ENCODE measurements at regions not wholly inside any gene's neighbourhood (a gene's known extent, or its start where the extent isn't known, plus 50 kb on each side); places are given as distances from the start of the nearest gene placed in this dataset.

DNA sequence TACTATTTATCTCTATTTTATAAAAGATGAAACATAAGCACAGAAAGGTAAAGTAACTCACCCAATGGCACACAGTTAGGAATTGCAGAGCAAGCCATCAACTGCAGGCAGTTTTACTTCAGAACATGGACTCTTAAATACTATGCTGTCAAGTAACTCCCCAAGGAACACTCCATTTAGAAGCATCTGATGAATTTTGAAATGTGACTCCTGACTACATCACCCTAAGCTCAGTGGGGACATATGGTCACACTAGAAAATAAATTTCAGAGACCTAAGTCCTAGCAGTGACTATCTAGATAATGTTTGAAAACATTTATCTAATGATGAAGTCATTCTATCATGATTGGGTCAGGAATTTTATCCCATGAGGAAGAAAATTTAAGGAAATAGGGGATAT lies 272.8 kb upstream of the ARRDC4 start:
- Histone ChIP-seq H3K4me1 (ENCODE audit: control insufficient read depth in 1 of 2, insufficient read depth in 2 of 2, low read length in 2 of 2) (no peaks in the 10 kb centered on the region), H3K36me3 (ENCODE audit: control insufficient read depth in 1 of 2, insufficient read depth in 2 of 2, low read length in 2 of 2) (no peaks in the 10 kb centered on the region), H3K27ac (ENCODE audit: low read length) (no peak overlapping the region), H3K9me3 (ENCODE audit: control insufficient read depth in 1 of 2, low read length in 2 of 2) (no peaks in the 10 kb centered on the region), H3K4me3 (ENCODE audit: low read depth in 1 of 2, low read length in 2 of 2) (no peak overlapping the region), H3K27me3 (ENCODE audit: low read depth, low read length) (no peaks in the 10 kb centered on the region)

DNA sequence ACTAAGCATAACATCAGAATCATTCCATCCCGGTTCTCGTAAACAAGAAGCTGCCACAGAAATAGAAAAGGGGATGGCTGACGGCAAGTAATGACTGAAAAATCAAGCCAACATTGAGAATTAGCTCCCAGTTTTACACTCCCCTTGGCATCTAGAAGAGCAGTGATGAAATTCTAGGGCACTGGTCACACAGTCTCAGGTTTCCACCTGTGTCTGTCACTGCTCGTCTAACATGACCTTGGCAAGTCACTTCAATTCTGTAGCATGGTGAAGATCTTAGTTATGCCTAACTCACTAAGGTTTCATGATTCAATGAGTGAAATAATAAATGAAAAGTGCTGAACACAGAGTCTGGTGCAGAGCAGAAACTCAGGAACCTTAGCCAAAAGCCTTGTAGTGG lies 272.3 kb upstream of the ARRDC4 start:
- no peaks in the 10 kb centered on the region for H3K27me3 ChIP-seq (ENCODE audit: low read depth, low read length)
- H3K4me1 ChIP-seq (ENCODE audit: control insufficient read depth in 1 of 2, insufficient read depth in 2 of 2, low read length in 2 of 2) = no peaks in the 10 kb centered on the region
- no peak overlapping the region for H3K27ac ChIP-seq (ENCODE audit: low read length)
- no peak overlapping the region for H3K4me3 ChIP-seq (ENCODE audit: low read depth in 1 of 2, low read length in 2 of 2)
- no peaks in the 10 kb centered on the region for H3K36me3 ChIP-seq (ENCODE audit: control insufficient read depth in 1 of 2, insufficient read depth in 2 of 2, low read length in 2 of 2)
- no peaks in the 10 kb centered on the region for H3K9me3 ChIP-seq (ENCODE audit: control insufficient read depth in 1 of 2, low read length in 2 of 2)

DNA sequence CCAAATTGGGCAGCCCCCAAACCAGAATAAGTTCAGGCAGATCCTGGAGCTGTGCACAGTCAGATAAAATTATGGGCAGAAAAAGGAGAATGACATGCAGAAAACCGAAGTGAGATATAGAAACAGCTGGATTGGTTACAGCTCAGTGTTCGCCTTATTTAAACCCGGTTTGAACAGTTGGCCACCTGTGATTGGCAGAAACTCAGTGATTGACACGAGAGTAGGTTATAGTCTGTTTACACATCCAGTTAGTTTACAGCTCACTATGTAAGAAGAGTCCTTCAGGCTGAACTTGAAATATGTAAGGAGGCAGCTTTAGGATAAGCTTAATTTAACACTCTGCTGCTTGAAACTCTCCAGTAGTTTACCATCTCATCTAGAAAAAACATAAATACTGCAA lies 271.6 kb upstream of the ARRDC4 start:
- Histone ChIP-seq H3K27ac (ENCODE audit: low read length) (no peak overlapping the region), H3K4me3 (ENCODE audit: low read depth in 1 of 2, low read length in 2 of 2) (no peak overlapping the region), H3K4me1 (ENCODE audit: control insufficient read depth in 1 of 2, insufficient read depth in 2 of 2, low read length in 2 of 2) (no peaks in the 10 kb centered on the region), H3K27me3 (ENCODE audit: low read depth, low read length) (no peaks in the 10 kb centered on the region), H3K9me3 (ENCODE audit: control insufficient read depth in 1 of 2, low read length in 2 of 2) (no peaks in the 10 kb centered on the region), H3K36me3 (ENCODE audit: control insufficient read depth in 1 of 2, insufficient read depth in 2 of 2, low read length in 2 of 2) (no peaks in the 10 kb centered on the region)

DNA sequence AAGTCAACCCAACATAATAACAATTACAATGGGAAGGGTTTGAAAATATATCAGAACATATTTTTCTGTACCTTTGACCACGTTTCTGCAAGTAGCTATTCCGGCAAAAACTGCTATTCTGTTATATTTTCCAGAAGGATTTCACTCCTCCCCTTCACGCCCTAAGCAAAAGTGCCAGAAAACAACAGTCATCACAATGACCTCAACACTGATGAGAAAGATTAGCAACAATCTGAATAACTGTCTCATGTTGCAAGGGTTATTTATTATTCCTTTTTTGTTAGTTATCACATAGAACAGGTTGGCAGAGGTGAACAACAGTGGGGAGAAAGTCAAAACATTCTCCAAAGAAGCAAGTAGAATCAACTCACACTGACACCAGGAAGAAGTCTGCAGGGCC lies 269.4 kb upstream of the ARRDC4 start:
- Histone ChIP-seq H3K27me3 (ENCODE audit: low read depth, low read length) (no peaks in the 10 kb centered on the region), H3K27ac (ENCODE audit: low read length) (no peak overlapping the region), H3K4me1 (ENCODE audit: control insufficient read depth in 1 of 2, insufficient read depth in 2 of 2, low read length in 2 of 2) (no peaks in the 10 kb centered on the region), H3K36me3 (ENCODE audit: control insufficient read depth in 1 of 2, insufficient read depth in 2 of 2, low read length in 2 of 2) (no peaks in the 10 kb centered on the region), H3K4me3 (ENCODE audit: low read depth in 1 of 2, low read length in 2 of 2) (no peak overlapping the region), H3K9me3 (ENCODE audit: control insufficient read depth in 1 of 2, low read length in 2 of 2) (no peaks in the 10 kb centered on the region)

DNA sequence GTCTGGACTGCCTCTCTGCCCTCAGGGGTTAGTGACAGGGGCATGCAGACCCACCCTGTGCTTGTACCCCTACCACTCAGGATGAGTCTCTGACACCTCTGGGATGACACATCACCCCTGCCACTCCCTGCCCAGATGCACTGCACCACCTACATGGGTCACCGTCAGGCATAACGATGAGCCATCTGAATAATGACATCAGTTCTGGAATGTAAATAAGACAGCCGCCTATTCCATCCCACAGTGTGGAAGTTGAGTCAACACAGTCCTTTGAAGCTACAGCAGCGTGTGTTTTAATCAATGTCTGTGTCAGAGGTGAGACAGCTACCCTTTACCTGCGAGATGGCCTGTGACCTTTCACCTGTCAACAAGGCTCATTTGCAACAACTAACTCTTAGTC lies 268.7 kb upstream of the ARRDC4 start:
- H3K27ac ChIP-seq (ENCODE audit: low read length) = no peak overlapping the region
- no peaks in the 10 kb centered on the region for H3K9me3 ChIP-seq (ENCODE audit: control insufficient read depth in 1 of 2, low read length in 2 of 2)
- H3K4me3 ChIP-seq (ENCODE audit: low read depth in 1 of 2, low read length in 2 of 2) = no peak overlapping the region

DNA sequence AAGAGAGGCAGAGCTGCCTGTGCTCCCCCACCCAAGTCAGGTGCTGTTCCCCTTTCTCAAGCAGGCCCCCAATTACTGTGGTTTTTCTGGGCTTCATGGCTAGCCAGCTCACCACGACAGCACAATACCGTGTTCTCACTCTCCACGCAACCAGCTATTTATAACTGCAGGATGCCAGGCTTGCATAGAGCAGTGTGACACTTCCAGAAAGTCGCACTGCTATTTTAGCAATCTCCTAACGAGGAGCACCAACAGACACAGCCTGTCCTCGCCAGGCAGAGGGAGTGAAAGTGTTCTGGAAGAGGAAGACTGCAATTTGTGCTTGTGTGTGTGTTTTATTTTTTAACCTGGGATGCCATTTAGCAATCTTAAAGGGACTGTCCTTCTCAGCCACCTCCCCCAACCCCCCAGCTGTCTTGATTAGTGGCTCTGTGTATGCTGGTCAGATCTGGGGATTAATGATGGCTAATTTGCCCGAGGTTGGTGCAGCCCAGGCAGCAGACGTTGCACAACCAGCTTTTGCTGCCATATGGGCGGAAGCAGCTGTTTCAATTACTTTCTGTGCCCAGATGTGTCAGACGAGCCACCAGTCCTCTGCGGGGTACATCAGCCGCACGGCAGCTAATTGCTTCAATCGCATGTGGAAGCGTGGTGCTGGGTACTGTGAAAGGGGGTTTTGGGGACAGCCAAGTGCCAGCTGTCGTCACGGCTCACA lies 268.0 kb upstream of the ARRDC4 start:
- no peaks in the 10 kb centered on the region for H3K36me3 ChIP-seq (ENCODE audit: control insufficient read depth in 1 of 2, insufficient read depth in 2 of 2, low read length in 2 of 2)
- peaks cover 0 to 1% of the 10 kb centered on the region in 2 donors for H3K9me3 ChIP-seq (ENCODE audit: control insufficient read depth in 1 of 2, low read length in 2 of 2)
- no peaks in the 10 kb centered on the region for H3K27me3 ChIP-seq (ENCODE audit: low read depth, low read length)
- H3K4me1 ChIP-seq (ENCODE audit: control insufficient read depth in 1 of 2, insufficient read depth in 2 of 2, low read length in 2 of 2) = no peaks in the 10 kb centered on the region
- H3K4me3 ChIP-seq (ENCODE audit: low read depth in 1 of 2, low read length in 2 of 2) = no peak overlapping the region
- no peak overlapping the region for H3K27ac ChIP-seq (ENCODE audit: low read length)

More for the DNA sequence above, 268.7 kb upstream of the ARRDC4 start:
- Histone ChIP-seq H3K4me1 (ENCODE audit: control insufficient read depth in 1 of 2, insufficient read depth in 2 of 2, low read length in 2 of 2) (no peaks in the 10 kb centered on the region), H3K27me3 (ENCODE audit: low read depth, low read length) (no peaks in the 10 kb centered on the region), H3K36me3 (ENCODE audit: control insufficient read depth in 1 of 2, insufficient read depth in 2 of 2, low read length in 2 of 2) (no peaks in the 10 kb centered on the region)

DNA sequence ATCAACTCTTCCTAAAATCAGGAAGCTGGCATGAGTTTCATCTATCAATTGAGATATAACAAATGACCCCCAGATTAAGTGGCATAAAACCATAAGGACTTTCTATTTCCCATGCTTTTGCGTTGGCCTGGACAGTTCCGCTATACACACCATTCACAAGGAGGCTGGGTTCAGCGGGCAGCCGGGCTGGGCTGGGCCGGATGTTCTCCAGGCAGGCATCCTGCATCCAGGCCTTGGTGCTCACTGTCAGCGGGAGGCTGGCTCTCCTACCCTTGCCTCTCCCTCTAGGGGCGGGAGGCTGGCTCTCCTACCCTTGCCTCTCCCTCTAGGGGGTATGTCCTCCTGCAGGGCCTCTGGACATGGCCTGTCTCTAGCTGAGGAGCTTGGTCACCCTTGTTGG lies 266.0 kb upstream of the ARRDC4 start:
- Histone ChIP-seq H3K27ac (ENCODE audit: low read length) (no peak overlapping the region), H3K4me3 (ENCODE audit: low read depth in 1 of 2, low read length in 2 of 2) (no peak overlapping the region), H3K27me3 (ENCODE audit: low read depth, low read length) (no peaks in the 10 kb centered on the region), H3K4me1 (ENCODE audit: control insufficient read depth in 1 of 2, insufficient read depth in 2 of 2, low read length in 2 of 2) (no peaks in the 10 kb centered on the region), H3K36me3 (ENCODE audit: control insufficient read depth in 1 of 2, insufficient read depth in 2 of 2, low read length in 2 of 2) (no peaks in the 10 kb centered on the region), H3K9me3 (ENCODE audit: control insufficient read depth in 1 of 2, low read length in 2 of 2) (peaks cover 0 to 4% of the 10 kb centered on the region in 2 donors)

DNA sequence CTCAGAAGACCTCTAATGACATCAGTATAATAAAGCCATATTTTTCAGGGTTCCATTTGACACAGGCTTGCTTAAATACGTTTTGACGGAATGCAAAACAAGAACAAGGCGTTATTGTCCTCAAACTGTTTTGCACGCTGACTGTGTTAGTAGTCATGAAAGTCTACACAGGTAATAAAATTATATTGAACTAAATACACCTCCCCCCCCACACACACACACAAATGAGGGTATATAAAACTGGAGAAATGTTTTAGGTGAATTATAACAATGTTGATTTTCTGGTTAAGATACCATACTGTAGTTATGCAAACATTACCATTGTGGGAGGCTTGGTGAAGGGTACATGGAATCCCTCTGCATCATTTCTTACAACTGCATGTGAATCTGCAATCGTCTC lies 257.1 kb upstream of the ARRDC4 start:
- H3K9me3 ChIP-seq (ENCODE audit: control insufficient read depth in 1 of 2, low read length in 2 of 2) = no peaks in the 10 kb centered on the region
- no peak overlapping the region for H3K4me3 ChIP-seq (ENCODE audit: low read depth in 1 of 2, low read length in 2 of 2)
- H3K27me3 ChIP-seq (ENCODE audit: low read depth, low read length) = no peaks in the 10 kb centered on the region
- no peak overlapping the region for H3K27ac ChIP-seq (ENCODE audit: low read length)
- no peaks in the 10 kb centered on the region for H3K4me1 ChIP-seq (ENCODE audit: control insufficient read depth in 1 of 2, insufficient read depth in 2 of 2, low read length in 2 of 2)
- H3K36me3 ChIP-seq (ENCODE audit: control insufficient read depth in 1 of 2, insufficient read depth in 2 of 2, low read length in 2 of 2) = no peaks in the 10 kb centered on the region

DNA sequence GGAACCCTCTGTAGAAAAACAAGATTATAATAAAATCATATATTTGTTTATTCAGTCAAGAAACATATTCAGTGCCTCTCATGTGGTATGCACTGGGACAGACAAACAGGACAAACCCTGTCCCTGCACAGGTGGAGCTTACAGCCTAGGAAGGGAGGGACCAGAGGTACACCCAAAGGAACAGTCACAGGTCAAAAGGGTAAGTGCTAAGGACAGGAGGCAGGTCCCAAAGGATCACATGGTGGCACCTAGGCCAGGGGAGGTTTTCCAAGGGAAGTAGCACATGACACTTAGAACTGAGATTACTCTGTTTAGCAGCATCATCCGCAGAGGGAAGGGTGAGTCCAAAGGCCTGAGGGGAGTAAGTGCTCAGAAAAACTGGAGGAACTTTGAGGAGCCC lies 254.4 kb upstream of the ARRDC4 start:
- Histone ChIP-seq H3K9me3 (ENCODE audit: control insufficient read depth in 1 of 2, low read length in 2 of 2) (no peaks in the 10 kb centered on the region), H3K27me3 (ENCODE audit: low read depth, low read length) (no peaks in the 10 kb centered on the region), H3K27ac (ENCODE audit: low read length) (no peak overlapping the region), H3K4me1 (ENCODE audit: control insufficient read depth in 1 of 2, insufficient read depth in 2 of 2, low read length in 2 of 2) (no peaks in the 10 kb centered on the region), H3K4me3 (ENCODE audit: low read depth in 1 of 2, low read length in 2 of 2) (no peak overlapping the region), H3K36me3 (ENCODE audit: control insufficient read depth in 1 of 2, insufficient read depth in 2 of 2, low read length in 2 of 2) (no peaks in the 10 kb centered on the region)

DNA sequence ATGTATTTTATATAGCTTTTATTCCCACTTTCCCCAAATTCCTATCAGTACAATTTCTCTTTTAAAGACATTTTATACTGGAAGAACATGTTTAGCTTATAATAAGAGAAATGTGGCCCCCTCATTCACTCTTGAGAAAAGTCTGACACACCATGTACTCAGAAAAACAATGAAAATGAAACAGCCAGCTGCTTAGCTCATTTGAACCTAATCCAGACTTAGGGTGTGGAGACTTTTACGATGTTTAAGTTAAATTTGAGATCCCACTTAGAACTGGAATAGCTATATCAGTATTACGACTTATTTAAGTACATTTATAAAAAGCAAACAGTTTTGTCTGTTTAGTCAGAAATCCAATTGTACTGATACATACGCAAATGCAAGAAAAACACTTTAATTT lies 252.3 kb upstream of the ARRDC4 start:
- no peak overlapping the region for H3K4me3 ChIP-seq (ENCODE audit: low read depth in 1 of 2, low read length in 2 of 2)
- no peak overlapping the region for H3K27ac ChIP-seq (ENCODE audit: low read length)
- no peaks in the 10 kb centered on the region for H3K27me3 ChIP-seq (ENCODE audit: low read depth, low read length)
- no peaks in the 10 kb centered on the region for H3K4me1 ChIP-seq (ENCODE audit: control insufficient read depth in 1 of 2, insufficient read depth in 2 of 2, low read length in 2 of 2)
- H3K9me3 ChIP-seq (ENCODE audit: control insufficient read depth in 1 of 2, low read length in 2 of 2) = no peaks in the 10 kb centered on the region
- H3K36me3 ChIP-seq (ENCODE audit: control insufficient read depth in 1 of 2, insufficient read depth in 2 of 2, low read length in 2 of 2) = no peaks in the 10 kb centered on the region

DNA sequence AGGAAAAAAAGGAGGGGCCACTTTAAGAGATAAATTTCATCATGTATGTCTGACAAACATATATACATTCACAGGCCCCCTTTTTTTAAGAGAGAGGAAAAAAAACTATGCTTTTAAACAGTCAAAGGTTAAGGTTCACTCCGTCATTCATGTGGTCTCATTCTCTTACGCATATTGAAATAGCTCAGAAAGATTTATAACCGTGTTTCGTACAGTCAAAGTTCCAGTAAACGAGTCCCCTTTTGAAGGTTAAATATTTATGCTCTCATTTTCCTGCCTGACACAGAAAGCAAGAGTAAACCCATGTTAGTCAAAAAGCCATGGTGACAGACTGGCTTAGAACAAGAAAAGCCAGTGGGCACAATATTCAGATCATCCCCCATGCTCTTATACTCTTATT lies 248.0 kb upstream of the ARRDC4 start:
- no peak overlapping the region for H3K4me3 ChIP-seq (ENCODE audit: low read depth in 1 of 2, low read length in 2 of 2)
- no peaks in the 10 kb centered on the region for H3K27me3 ChIP-seq (ENCODE audit: low read depth, low read length)
- H3K4me1 ChIP-seq (ENCODE audit: control insufficient read depth in 1 of 2, insufficient read depth in 2 of 2, low read length in 2 of 2) = no peaks in the 10 kb centered on the region
- no peaks in the 10 kb centered on the region for H3K9me3 ChIP-seq (ENCODE audit: control insufficient read depth in 1 of 2, low read length in 2 of 2)
- no peak overlapping the region for H3K27ac ChIP-seq (ENCODE audit: low read length)
- no peaks in the 10 kb centered on the region for H3K36me3 ChIP-seq (ENCODE audit: control insufficient read depth in 1 of 2, insufficient read depth in 2 of 2, low read length in 2 of 2)

DNA sequence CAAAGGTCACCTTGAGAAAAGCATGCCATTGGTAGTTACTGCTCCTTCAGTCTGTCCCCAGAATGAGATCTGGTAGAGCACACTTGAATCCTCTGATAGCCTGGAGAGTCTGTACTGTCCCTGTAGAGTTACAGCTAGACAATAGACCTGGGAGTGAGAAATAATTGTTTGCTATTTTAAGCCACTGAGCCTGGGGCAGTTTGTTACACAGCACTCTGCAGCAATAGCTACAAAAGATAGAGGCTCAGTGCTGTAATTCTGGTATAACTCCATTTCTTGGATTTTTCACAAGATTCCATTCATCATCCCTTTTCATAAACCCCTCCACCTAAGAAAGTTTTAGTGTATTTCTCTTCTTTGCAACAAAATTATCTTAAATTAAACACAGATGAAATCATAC lies 242.7 kb upstream of the ARRDC4 start:
- H3K4me3 ChIP-seq (ENCODE audit: low read depth in 1 of 2, low read length in 2 of 2) = no peak overlapping the region
- H3K4me1 ChIP-seq (ENCODE audit: control insufficient read depth in 1 of 2, insufficient read depth in 2 of 2, low read length in 2 of 2) = no peaks in the 10 kb centered on the region
- no peaks in the 10 kb centered on the region for H3K36me3 ChIP-seq (ENCODE audit: control insufficient read depth in 1 of 2, insufficient read depth in 2 of 2, low read length in 2 of 2)
- H3K27ac ChIP-seq (ENCODE audit: low read length) = no peak overlapping the region
- peaks cover 0 to 9% of the 10 kb centered on the region in 2 donors for H3K9me3 ChIP-seq (ENCODE audit: control insufficient read depth in 1 of 2, low read length in 2 of 2)
- no peaks in the 10 kb centered on the region for H3K27me3 ChIP-seq (ENCODE audit: low read depth, low read length)
